ENCODE measurements at regions not wholly inside any gene's neighbourhood (a gene's known extent, or its start where the extent isn't known, plus 50 kb on each side); places are given as distances from the start of the nearest gene placed in this dataset.
"Not testable (repeated sequence)": the region's sequence is repeated elsewhere in the genome, so short reads cannot be mapped to it uniquely, and the experiment has no call there.

DNA sequence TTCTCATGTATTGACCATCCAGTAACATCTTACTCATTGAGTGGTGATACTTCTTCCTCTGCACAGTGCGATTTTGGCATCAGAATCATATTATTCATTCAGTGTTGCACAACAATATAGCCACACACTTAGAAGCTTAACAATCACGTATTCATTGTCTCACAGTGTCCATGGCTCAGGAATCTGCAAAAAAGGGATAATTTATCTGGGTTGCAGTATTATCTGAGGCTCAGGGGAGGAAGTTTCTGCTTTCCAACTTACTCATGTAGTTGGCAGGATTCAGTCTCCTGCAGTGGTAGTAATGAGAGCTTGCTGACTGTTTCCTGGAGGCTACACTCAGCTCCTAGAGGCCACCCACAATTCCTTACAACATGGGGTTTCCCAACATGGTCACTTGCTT lies 803.6 kb downstream of the SORCS1 start:
- TF ChIP-seq ZFX (IDR thresholded peaks at IDR 0.05; ENCODE audit: borderline replicate concordance): no peak
- TF ChIP-seq, protein P1, sequence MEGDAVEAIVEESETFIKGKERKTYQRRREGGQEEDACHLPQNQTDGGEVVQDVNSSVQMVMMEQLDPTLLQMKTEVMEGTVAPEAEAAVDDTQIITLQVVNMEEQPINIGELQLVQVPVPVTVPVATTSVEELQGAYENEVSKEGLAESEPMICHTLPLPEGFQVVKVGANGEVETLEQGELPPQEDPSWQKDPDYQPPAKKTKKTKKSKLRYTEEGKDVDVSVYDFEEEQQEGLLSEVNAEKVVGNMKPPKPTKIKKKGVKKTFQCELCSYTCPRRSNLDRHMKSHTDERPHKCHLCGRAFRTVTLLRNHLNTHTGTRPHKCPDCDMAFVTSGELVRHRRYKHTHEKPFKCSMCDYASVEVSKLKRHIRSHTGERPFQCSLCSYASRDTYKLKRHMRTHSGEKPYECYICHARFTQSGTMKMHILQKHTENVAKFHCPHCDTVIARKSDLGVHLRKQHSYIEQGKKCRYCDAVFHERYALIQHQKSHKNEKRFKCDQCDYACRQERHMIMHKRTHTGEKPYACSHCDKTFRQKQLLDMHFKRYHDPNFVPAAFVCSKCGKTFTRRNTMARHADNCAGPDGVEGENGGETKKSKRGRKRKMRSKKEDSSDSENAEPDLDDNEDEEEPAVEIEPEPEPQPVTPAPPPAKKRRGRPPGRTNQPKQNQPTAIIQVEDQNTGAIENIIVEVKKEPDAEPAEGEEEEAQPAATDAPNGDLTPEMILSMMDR (IDR thresholded peaks at IDR 0.05): no peak
- H3K27ac ChIP-seq: no peak overlapping the region

DNA sequence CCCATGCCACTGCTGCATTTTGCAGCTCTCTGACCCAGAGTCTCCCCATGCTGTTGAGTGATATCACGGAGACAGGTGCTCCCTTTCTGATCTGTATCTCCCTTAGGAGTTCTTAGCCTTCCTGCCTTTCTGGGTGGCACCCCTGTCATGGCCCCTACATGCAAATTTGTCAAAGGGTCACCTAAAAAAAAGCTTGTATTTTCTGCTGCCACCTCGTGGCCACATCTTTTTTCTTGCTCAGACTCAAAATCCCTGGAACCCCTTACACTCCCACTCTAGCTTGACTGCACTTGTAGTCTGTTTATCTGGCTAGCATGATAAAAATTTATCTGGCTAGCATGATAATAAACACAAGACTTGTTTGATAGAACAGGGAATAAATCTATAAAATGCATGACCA lies 809.1 kb downstream of the SORCS1 start:
- H3K27ac ChIP-seq: no peak overlapping the region
- TF ChIP-seq, protein P1 (IDR thresholded peaks at IDR 0.05): peak; percentile 51
- no peak for TF ChIP-seq ZFX (IDR thresholded peaks at IDR 0.05; ENCODE audit: borderline replicate concordance)

DNA sequence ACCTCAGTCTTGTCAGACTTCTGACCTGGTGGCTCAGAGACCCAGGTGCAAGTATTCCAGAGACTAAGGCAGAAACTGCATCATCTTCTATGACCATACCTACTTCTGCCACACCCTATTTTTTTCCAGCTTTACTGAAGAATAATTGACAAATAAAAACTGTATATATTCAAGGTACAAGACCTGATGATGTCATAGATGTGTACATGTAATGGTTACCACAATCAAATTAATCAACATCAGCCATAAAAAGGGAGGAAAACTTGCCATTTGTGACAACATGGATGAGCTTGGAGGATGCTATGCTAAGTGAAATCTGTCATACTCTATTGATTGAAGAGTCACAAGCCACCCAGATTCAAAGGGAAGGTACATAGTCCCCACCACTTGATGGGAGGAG lies 815.6 kb downstream of the SORCS1 start:
- no peak for TF ChIP-seq ZFX (IDR thresholded peaks at IDR 0.05; ENCODE audit: borderline replicate concordance)
- TF ChIP-seq, protein P1 (IDR thresholded peaks at IDR 0.05): no peak
- H3K27ac ChIP-seq: no peak overlapping the region

DNA sequence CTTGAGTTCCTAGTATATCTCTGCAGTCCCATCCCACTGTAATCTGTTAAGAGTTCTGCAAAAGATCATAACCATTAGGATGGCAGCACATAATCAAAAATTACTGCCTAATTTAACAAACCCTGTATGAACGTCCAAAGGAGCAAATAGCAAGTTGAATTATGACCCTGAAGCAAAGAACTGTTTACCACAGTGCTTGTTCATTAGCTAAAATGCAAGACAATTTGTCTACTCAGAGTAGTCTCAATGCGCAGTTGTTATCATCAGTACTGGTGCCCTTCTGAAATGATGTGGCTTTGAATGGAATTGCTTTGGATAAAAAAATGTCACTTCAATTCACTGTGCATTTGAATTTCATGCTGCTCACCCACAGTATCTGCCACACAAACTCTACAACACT lies 817.0 kb downstream of the SORCS1 start:
- H3K27ac ChIP-seq: no peak overlapping the region
- no peak for TF ChIP-seq ZFX (IDR thresholded peaks at IDR 0.05; ENCODE audit: borderline replicate concordance)
- TF ChIP-seq, protein P1 (IDR thresholded peaks at IDR 0.05): no peak

DNA sequence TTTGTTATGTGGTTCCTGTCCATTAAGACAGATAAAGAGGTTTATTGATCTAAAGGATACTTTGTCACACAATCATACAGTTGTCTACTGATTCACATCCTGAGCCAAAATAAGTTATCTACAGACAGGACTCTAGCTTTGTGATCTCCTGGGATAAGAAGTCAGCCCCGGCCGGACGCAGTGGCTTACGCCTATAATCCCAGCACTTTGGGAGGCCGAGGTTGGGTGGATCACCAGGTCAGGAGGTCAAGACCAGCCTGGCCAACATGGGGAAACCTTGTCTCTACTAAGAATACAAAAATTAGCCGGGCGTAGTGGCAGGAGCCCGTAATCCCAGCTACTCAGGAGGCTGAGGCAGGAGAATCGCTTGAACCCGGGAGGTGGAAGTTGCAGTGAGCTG lies 821.0 kb downstream of the SORCS1 start:
- not testable (repeated sequence) for H3K27ac ChIP-seq

DNA sequence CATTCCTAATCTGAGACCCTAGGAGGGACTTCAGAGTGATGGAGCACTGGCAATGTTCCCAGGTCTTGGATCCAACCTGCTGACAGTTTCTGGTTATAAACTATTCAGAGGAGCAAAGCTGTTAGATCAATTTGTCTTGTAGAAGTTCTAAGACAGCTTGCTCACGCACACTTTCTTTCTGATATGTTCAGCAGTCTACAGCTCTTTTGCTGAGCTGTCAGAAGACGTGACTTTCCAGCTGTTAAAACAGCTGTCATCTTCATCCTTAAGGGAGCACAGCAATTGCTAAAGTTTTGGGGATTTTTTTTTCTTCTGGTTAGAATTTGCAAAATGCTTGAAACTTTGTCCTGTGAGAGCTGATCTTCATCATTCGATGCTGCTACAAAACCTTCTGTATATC lies 823.1 kb downstream of the SORCS1 start:
- H3K27ac ChIP-seq: no peak overlapping the region
- no peak for TF ChIP-seq ZFX (IDR thresholded peaks at IDR 0.05; ENCODE audit: borderline replicate concordance)
- TF ChIP-seq, protein P1 (IDR thresholded peaks at IDR 0.05): no peak

DNA sequence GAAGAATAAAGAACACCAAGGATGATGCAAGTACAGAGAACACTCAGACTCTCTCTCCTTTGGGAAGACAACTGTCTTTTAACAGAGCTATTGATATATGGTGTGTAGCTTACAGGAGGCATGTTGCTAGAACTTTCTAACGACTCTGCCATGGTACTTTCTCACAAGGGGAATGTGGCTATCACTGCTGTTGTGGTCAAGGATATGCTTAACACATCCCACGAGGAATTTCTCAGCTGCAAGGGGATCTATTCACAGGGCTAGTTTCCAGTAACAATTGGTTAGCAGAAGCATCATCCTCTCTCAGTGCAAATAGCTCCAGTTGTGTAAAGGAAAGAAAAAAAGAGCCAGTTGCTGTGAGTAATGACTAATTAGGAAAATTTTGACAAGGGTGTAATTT lies 826.0 kb downstream of the SORCS1 start:
- H3K27ac ChIP-seq: no peak overlapping the region
- TF ChIP-seq, protein P1 (IDR thresholded peaks at IDR 0.05): no peak
- no peak for TF ChIP-seq ZFX (IDR thresholded peaks at IDR 0.05; ENCODE audit: borderline replicate concordance)

DNA sequence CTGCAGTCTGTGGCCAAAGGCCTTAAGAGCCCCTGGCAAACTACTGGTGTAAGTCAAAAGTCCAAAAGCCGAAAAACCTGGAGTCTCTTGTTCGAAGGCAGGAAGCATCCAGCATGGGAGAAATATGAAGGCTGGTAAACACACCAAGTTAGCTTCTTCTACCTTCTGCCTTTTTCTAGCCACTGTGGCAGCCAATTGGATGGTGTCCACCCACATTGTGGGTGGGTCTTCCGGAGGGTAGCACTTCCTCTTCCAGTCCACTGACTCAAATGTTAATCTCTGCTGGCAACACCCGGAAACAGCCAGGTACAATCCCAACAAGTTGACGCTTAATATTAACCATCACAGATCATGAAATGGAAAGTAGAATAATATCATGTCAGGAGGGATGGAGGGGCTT lies 827.6 kb downstream of the SORCS1 start:
- H3K27ac ChIP-seq: no peak overlapping the region
- TF ChIP-seq ZFX (IDR thresholded peaks at IDR 0.05; ENCODE audit: borderline replicate concordance): no peak
- TF ChIP-seq, protein P1 (IDR thresholded peaks at IDR 0.05): no peak

All from 22Rv1 (cell line).